ENCODE measurements at regions not wholly inside any gene's neighbourhood (a gene's known extent, or its start where the extent isn't known, plus 50 kb on each side); places are given as distances from the start of the nearest gene placed in this dataset.

- TF ChIP-seq, protein P1, sequence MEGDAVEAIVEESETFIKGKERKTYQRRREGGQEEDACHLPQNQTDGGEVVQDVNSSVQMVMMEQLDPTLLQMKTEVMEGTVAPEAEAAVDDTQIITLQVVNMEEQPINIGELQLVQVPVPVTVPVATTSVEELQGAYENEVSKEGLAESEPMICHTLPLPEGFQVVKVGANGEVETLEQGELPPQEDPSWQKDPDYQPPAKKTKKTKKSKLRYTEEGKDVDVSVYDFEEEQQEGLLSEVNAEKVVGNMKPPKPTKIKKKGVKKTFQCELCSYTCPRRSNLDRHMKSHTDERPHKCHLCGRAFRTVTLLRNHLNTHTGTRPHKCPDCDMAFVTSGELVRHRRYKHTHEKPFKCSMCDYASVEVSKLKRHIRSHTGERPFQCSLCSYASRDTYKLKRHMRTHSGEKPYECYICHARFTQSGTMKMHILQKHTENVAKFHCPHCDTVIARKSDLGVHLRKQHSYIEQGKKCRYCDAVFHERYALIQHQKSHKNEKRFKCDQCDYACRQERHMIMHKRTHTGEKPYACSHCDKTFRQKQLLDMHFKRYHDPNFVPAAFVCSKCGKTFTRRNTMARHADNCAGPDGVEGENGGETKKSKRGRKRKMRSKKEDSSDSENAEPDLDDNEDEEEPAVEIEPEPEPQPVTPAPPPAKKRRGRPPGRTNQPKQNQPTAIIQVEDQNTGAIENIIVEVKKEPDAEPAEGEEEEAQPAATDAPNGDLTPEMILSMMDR (IDR thresholded peaks at IDR 0.05; ENCODE audit: low read depth, low read length) = no peak
- no peak for TF ChIP-seq EZH2phosphoT487 (IDR thresholded peaks at IDR 0.05; ENCODE audit: low read depth)
These were observed 80.3 kb upstream of the CES5A start for GRCh38 chr16:55955424-55955823.
